Liver (tissue), 7 donors: ENCODE measurements at regions not wholly inside any gene's neighbourhood (a gene's known extent, or its start where the extent isn't known, plus 50 kb on each side); places are given as distances from the start of the nearest gene placed in this dataset.

Experiments
- DNase-seq: peaks from one replicate; pipeline ENCODE4 v3.0.0-alpha.2; 2017; ENCODE audit warnings: low spot score
- H3K27ac ChIP-seq, 2 donors: one replicate each; pipeline ENCODE4 v1.7.0; 2013; ENCODE audit warnings: inconsistent platforms in 2 of 2, low read length in 2 of 2, control low read depth in 1 of 2, low read depth in 1 of 2, mild to moderate bottlenecking in 1 of 2
- H3K27me3 ChIP-seq, 4 donors: one replicate each; pipeline versions ENCODE4 v1.6.1 to v1.7.0; 2013; ENCODE audit warnings: low read length in 3 of 4, inconsistent platforms in 1 of 4, mild to moderate bottlenecking in 1 of 4, moderate library complexity in 1 of 4; ENCODE audit not compliant: control insufficient read depth in 4 of 4, insufficient read depth in 4 of 4
- H3K36me3 ChIP-seq, 4 donors: one replicate each; pipeline versions ENCODE4 v1.6.1 to v1.7.0; 2013; ENCODE audit warnings: low read length in 3 of 4, mild to moderate bottlenecking in 3 of 4, low read depth in 1 of 4, moderate library complexity in 1 of 4; ENCODE audit not compliant: control insufficient read depth in 4 of 4, insufficient read depth in 3 of 4
- H3K4me1 ChIP-seq, 4 donors: one replicate each; pipeline versions ENCODE4 v1.6.1 to v1.7.0; 2013; ENCODE audit warnings: low read length in 3 of 4, mild to moderate bottlenecking in 3 of 4, moderate library complexity in 1 of 4; ENCODE audit not compliant: control insufficient read depth in 4 of 4, insufficient read depth in 4 of 4
- H3K4me3 ChIP-seq, 3 donors: one replicate each; pipeline versions ENCODE4 v1.6.1 to v1.7.0; 2013; ENCODE audit warnings: low read length in 3 of 3, control low read depth in 1 of 3, low read depth in 1 of 3, mild to moderate bottlenecking in 1 of 3
- H3K9ac ChIP-seq, 2 donors: one replicate each; pipeline ENCODE4 v1.7.0; 2013; ENCODE audit warnings: low read length in 2 of 2, mild to moderate bottlenecking in 2 of 2, moderate library complexity in 2 of 2, control low read depth in 1 of 2, low read depth in 1 of 2
- H3K9me3 ChIP-seq, 4 donors: one replicate each; pipeline versions ENCODE4 v1.6.1 to v1.7.0; 2013; ENCODE audit warnings: low read length in 3 of 4; ENCODE audit not compliant: control insufficient read depth in 4 of 4
- EGR1 ChIP-seq, 2 donors: IDR thresholded peaks; 2 replicates each; pipeline ENCODE4 v1.6.1; 2016 to 2018; ENCODE audit warnings: antibody characterized with exemption in 2 of 2, low read depth in 2 of 2
- FOXA1 ChIP-seq: IDR thresholded peaks from 2 replicates; pipeline ENCODE4 v1.6.1; 2016; ENCODE audit warnings: antibody characterized with exemption
- HNF4A ChIP-seq, 2 donors: conservative IDR thresholded peaks; 2 replicates each; pipeline ENCODE4 v1.6.1; 2016; ENCODE audit warnings: antibody characterized with exemption in 2 of 2, mild to moderate bottlenecking in 2 of 2
- MAX ChIP-seq: IDR thresholded peaks from 2 replicates; pipeline ENCODE4 v1.6.1; 2016; ENCODE audit warnings: antibody characterized with exemption
- NR2F2 ChIP-seq: IDR thresholded peaks from 2 replicates; pipeline ENCODE4 v1.6.1; 2016; ENCODE audit warnings: antibody characterized with exemption
- REST ChIP-seq: IDR thresholded peaks from 2 replicates; pipeline ENCODE4 v1.6.1; 2016; ENCODE audit warnings: antibody characterized with exemption, mild to moderate bottlenecking
- ZBTB33 ChIP-seq: IDR thresholded peaks from 2 replicates; pipeline ENCODE4 v1.6.1; 2016; ENCODE audit warnings: antibody characterized with exemption
- WGBS: extraction: QIAGEN DNeasy Blood & Tissue Kit; methylation state at CpG from one replicate; pipeline ENCODE4 v1.1.7; 2013; 5-methylcytosine and 5-hydroxymethylcytosine counted together
- donor health status: healthy.
- donor health status: healthy.
- donor health status: healthy.
- donor health status: healthy.

GRCh38 chr14:28913056-28913455 is 146.5 kb downstream of the FOXG1 start:
- Histone ChIP-seq H3K4me1 (no peaks in the 10 kb centered on the region), H3K9ac (no peak overlapping the region), H3K4me3 (no peak overlapping the region), H3K36me3 (no peaks in the 10 kb centered on the region), H3K27ac (no peak overlapping the region), H3K9me3 (no peaks in the 10 kb centered on the region), H3K27me3 (peaks cover 0 to 3% (median 0%) of the 10 kb centered on the region in 4 donors)
- TF ChIP-seq REST = no peak
- no peak for TF ChIP-seq FOXA1
- TF ChIP-seq MAX = no peak
- TF ChIP-seq EGR1 (IDR thresholded peaks at IDR 0.05; ENCODE audit: low read depth in 2 of 2) = no peak
- WGBS = 75% methylated on average over 1 of the region's 1 CpG
- no peak for DNase-seq

- no peak for TF ChIP-seq REST
- TF ChIP-seq HNF4A (conservative IDR thresholded peaks at IDR 0.05) = no peak
- no peak for TF ChIP-seq EGR1 (IDR thresholded peaks at IDR 0.05; ENCODE audit: low read depth in 2 of 2)
- TF ChIP-seq MAX = no peak
- no peak for TF ChIP-seq ZBTB33
- TF ChIP-seq NR2F2 = no peak
- Histone ChIP-seq H3K27me3 (no peaks in the 10 kb centered on the region), H3K27ac (no peak overlapping the region), H3K9ac (no peak overlapping the region), H3K4me1 (no peaks in the 10 kb centered on the region), H3K4me3 (no peak overlapping the region), H3K36me3 (no peaks in the 10 kb centered on the region), H3K9me3 (no peaks in the 10 kb centered on the region)
- no peak for DNase-seq
- 41% methylated on average over 1 of the region's 1 CpG for WGBS
Observed at GRCh38 chr14:28926122-28926521, 159.5 kb downstream of the FOXG1 start.
